ENCODE measurements at regions not wholly inside any gene's neighbourhood (a gene's known extent, or its start where the extent isn't known, plus 50 kb on each side); places are given as distances from the start of the nearest gene placed in this dataset.

GRCh38 chr4:159041054-159042034 is 61.5 kb upstream of the RAPGEF2 start:
- peak; percentile 80 for DNase-seq

GRCh38 chr4:159042097-159042605 is 60.7 kb upstream of the RAPGEF2 start:
- DNase-seq = peak; percentile 99

GRCh38 chr4:159042868-159043267 is 60.0 kb upstream of the RAPGEF2 start:
- DNase-seq = peak; percentile 50

DNA sequence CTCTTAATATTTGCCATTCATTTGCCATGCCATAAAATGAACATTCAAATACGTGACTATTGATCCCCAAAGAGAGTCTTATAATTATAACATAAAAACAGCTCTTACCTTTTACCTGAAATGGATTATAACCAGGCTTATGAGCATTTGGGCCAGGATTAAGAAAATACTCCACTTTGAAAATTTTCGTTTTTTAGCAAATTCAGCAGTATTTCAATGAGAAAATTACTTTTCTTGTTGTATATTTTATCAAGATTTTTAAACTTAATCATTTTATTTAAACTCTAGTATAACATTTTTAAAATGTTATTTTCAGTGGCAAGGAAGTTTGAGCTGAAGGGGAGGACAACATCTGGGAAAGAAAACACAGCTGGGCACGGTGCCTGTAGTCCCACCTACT is 59.0 kb upstream of the RAPGEF2 start:
- no peak for DNase-seq

DNA sequence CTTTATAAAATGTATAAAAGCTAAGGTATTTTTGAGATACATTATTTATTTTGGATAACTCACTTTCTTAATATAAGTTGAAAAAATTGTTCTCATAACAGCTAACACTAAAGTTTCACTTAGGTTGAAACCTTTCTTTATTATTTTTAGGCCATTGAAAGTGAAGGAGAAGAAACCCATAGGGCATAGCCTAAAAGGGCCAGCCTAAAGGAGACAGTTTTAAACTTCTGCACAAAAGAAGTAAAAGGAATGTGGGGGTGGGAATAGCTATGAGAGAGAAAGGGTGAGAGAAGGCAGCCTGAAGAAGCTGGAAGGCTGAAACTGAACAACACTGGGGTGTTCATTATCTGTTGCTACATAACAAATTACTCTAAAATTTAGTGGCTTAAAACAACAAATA is 57.6 kb upstream of the RAPGEF2 start:
- peak; percentile 61 for DNase-seq

DNA sequence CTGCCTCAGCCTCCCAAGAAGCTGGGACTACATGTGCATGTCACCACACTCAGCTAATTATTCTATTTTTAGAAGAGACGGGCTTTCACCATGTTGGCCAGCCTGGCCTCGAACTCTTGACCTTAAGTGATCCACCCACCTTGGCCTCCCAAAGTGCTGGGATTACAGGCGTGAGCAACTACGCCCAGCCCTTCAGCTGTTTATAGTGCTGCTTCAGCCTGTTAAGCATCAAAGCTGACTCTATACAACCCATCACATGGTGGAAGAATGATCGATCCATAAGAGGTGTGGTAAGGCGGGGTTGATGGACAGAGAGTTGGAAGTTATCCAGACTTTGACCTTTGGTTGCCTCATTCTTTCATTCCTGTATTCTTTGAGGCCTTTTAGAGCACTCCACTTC is 56.2 kb upstream of the RAPGEF2 start:
- peak; percentile 50 for DNase-seq

- DNase-seq = peak; percentile 80
These were observed 55.3 kb upstream of the RAPGEF2 start for GRCh38 chr4:159047478-159048165.

DNA sequence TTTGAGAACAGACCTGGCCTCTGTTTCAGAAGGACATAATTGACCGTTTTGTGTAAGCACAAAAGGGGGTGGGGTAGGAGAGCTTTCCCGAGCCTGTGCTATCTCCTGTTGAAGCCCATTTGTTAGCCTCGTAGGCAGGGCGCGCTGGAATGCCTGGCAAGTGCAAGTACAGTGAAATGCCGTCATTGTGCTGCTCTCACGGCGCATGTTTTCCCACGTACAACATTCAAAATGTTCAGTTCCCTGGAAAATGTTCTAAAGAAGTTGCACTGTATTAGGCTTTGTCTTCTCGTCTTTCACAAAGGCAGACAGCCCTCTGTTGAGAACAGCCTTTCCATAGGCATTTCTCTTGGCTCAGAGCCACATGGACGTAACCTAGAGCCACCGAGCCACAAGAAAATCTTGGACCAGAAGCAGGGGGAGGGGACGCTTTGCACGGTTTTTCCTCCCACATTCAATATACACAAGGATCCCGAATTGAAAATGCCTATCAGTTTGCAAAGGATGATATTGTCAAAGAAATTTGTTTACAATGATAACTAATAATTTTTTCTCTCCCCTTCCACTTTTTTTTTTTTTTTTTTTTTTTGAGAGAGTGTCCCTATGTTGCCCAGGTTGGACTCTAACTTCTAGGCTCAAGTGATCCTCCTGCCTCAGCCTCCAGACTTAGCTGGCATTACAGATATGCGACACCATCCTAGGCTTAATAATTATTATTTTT is 54.6 kb upstream of the RAPGEF2 start:
- no peak for DNase-seq

GRCh38 chr4:159049780-159050375 is 53.0 kb upstream of the RAPGEF2 start:
- DNase-seq = no peak

DNA sequence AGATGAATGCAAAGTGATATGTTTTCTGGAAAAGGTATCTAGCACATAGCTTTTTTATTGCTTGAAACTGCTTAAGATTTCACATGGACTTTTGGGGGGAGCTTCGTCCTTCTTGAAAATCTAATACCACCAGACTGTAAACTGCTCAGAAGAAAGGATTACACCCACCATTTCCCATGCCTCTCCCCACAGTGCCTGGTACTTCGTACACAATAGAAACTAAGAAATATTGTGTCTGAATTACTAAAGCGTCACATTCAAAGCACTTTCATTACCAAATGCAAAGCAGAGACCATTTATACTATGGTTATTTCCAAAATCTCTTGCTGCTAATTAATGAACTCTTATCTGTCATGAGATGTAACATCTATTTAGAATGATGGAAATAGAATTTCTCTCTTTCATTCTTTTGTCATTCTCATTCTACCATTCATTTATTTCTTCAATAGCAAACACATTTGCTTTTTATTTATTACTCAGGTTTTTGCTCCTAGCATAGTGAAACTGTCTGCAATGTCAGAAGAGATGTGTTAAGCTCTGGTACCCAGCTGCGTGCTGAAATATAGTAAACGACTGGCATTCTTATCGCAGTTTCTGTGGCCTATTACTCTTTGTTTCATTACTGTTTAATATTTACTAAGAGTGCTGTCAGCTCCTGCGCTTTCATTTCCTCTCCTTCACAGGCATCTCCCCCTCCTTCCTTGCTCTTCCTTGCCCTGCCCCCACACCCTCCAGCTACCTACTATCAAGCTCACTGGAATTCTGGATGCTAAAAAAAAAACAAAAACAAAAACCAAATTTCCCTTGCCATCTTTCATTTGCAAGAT is 51.4 kb upstream of the RAPGEF2 start:
- no peak for DNase-seq

- no peak for DNase-seq
These were observed 50.6 kb upstream of the RAPGEF2 start for GRCh38 chr4:159052315-159052714.
